RWPE2 (cell line): ENCODE measurements at regions not wholly inside any gene's neighbourhood (a gene's known extent, or its start where the extent isn't known, plus 50 kb on each side); places are given as distances from the start of the nearest gene placed in this dataset.

Experiments used
- ATAC-seq: fragments of 200-7000 bp; cut with Tn5 transposase; 3 replicates; pipeline ENCODE4 v1.9.1; 2021; ENCODE audit warnings: low read depth
- DNase-seq: peaks from one replicate; pipeline ENCODE4 v3.0.0-alpha.2; 2020; ENCODE audit warnings: low spot score
- H3K27ac ChIP-seq: fragments of 450-650 bp; 2 replicates; pipeline ENCODE4 v1.5.1; 2017; ENCODE audit warnings: mild to moderate bottlenecking; ENCODE audit not compliant: poor library complexity, severe bottlenecking
- H3K27me3 ChIP-seq: fragments of 250-450 bp; sonication (Bioruptor Pico); 2 replicates; pipeline ENCODE4 v1.5.1; 2021; ENCODE audit warnings: mild to moderate bottlenecking, moderate library complexity; ENCODE audit not compliant: insufficient read depth, poor library complexity, severe bottlenecking
- H3K36me3 ChIP-seq: fragments of 250-450 bp; sonication (Bioruptor Pico); 2 replicates; pipeline ENCODE4 v1.5.1; 2020; ENCODE audit warnings: low read depth, mild to moderate bottlenecking, moderate library complexity
- H3K4me1 ChIP-seq: fragments of 250-450 bp; sonication (Bioruptor Pico); 2 replicates; pipeline ENCODE4 v1.5.1; 2021; ENCODE audit warnings: mild to moderate bottlenecking, moderate library complexity; ENCODE audit not compliant: insufficient read depth, poor library complexity, severe bottlenecking
- H3K4me3 ChIP-seq: fragments of 250-450 bp; sonication (Bioruptor Pico); 2 replicates; pipeline ENCODE4 v1.5.1; 2021; ENCODE audit warnings: mild to moderate bottlenecking, moderate library complexity; ENCODE audit not compliant: severe bottlenecking
- H3K9me3 ChIP-seq: fragments of 250-450 bp; sonication (Bioruptor Pico); 2 replicates; pipeline ENCODE4 v1.5.1; 2021; ENCODE audit warnings: mild to moderate bottlenecking, moderate library complexity; ENCODE audit not compliant: severe bottlenecking
- TF ChIP-seq, protein P1 (sequence below): fragments of 450-650 bp; IDR thresholded peaks from one replicate; pipeline ENCODE4 v1.5.1; 2017; ENCODE audit warnings: mild to moderate bottlenecking, moderate library complexity; ENCODE audit not compliant: poor library complexity, severe bottlenecking

DNA sequence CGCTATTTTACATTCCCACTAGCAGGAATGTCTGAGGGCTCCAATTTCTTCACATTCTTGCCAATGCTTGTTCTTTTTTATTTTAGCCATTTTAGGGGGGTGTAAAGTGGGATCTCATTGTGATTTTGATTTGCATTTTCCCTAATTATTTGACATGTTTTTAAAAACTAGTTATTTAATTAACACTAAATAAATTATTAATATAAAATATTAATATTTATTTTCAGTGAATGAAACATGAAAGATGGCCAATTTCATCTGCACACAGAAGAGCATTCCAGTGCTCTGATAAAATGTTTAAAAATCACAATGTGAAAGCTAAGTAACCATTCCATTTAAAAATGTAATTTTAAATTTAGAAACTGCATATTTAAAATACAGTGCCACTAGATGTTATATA, 322.2 kb upstream of the ZNF521 start:
- no peak for DNase-seq
- TF ChIP-seq, protein P1, sequence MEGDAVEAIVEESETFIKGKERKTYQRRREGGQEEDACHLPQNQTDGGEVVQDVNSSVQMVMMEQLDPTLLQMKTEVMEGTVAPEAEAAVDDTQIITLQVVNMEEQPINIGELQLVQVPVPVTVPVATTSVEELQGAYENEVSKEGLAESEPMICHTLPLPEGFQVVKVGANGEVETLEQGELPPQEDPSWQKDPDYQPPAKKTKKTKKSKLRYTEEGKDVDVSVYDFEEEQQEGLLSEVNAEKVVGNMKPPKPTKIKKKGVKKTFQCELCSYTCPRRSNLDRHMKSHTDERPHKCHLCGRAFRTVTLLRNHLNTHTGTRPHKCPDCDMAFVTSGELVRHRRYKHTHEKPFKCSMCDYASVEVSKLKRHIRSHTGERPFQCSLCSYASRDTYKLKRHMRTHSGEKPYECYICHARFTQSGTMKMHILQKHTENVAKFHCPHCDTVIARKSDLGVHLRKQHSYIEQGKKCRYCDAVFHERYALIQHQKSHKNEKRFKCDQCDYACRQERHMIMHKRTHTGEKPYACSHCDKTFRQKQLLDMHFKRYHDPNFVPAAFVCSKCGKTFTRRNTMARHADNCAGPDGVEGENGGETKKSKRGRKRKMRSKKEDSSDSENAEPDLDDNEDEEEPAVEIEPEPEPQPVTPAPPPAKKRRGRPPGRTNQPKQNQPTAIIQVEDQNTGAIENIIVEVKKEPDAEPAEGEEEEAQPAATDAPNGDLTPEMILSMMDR = no peak

DNA sequence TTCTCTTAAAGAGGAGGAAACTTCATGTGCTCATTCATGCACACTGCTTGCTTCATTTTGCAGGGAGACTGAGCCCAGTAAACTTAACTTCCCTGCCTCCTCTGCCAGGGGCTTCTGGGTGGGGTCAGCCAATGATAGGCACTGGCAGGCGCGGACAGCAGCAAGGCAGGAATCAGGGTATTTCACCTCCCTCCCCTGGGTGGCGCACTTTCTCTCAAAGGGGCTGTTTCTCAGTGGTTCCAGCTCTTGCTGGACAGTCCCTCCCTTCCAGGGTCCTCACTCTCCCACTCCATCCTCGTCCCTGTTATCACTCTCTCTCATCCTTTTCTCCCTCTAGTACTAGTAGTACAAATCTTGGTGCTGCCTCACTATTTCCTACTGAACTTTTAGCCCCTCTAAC, 320.5 kb upstream of the ZNF521 start:
- ATAC-seq (no peak), DNase-seq (no peak)
- Histone ChIP-seq H3K9me3 (no peaks in the 10 kb centered on the region), H3K36me3 (no peaks in the 10 kb centered on the region), H3K4me1 (no peaks in the 10 kb centered on the region), H3K27ac (no peak overlapping the region), H3K4me3 (no peak overlapping the region), H3K27me3 (peaks cover 5% of the 10 kb centered on the region)
- TF ChIP-seq, protein P1 = no peak

More for the DNA sequence above, 322.2 kb upstream of the ZNF521 start:
- H3K4me3 ChIP-seq = no peak overlapping the region
- H3K36me3 ChIP-seq = no peaks in the 10 kb centered on the region
- no peaks in the 10 kb centered on the region for H3K9me3 ChIP-seq
- H3K27me3 ChIP-seq = peaks cover 10% of the 10 kb centered on the region
- ATAC-seq = no peak
- H3K27ac ChIP-seq = no peak overlapping the region
- H3K4me1 ChIP-seq = no peaks in the 10 kb centered on the region

- Histone ChIP-seq H3K4me1 (no peaks in the 10 kb centered on the region), H3K4me3 (no peak overlapping the region), H3K36me3 (no peaks in the 10 kb centered on the region), H3K27ac (no peak overlapping the region), H3K9me3 (no peaks in the 10 kb centered on the region), H3K27me3 (no peaks in the 10 kb centered on the region)
- ATAC-seq (no peak), DNase-seq (no peak)
- TF ChIP-seq, protein P1 = no peak
Observed at GRCh38 chr18:25669741-25670140, 317.8 kb upstream of the ZNF521 start.

DNA sequence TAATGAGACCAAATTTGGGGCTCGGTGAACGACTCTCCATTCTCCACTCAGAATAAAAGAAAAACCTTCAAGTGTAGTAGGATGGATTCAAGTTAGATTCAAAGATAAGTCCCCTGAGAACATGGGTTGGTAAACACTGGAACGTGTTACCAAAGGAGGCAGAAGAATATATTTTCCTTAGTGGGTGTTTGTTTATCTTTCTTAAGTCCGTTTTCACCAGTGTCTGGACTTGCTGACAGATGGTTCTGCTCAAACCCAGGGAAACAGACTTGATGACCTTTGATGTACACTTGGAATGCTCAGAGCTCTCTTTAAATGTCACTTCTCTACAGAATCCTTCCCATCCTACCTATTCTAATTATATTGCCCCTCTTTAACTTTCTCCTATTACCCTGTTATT, 310.3 kb upstream of the ZNF521 start:
- no peaks in the 10 kb centered on the region for H3K9me3 ChIP-seq
- no peaks in the 10 kb centered on the region for H3K4me1 ChIP-seq
- ATAC-seq (no peak), DNase-seq (no peak)
- H3K4me3 ChIP-seq = no peak overlapping the region
- no peaks in the 10 kb centered on the region for H3K36me3 ChIP-seq
- TF ChIP-seq, protein P1 = no peak
- no peaks in the 10 kb centered on the region for H3K27me3 ChIP-seq
- no peak overlapping the region for H3K27ac ChIP-seq

DNA sequence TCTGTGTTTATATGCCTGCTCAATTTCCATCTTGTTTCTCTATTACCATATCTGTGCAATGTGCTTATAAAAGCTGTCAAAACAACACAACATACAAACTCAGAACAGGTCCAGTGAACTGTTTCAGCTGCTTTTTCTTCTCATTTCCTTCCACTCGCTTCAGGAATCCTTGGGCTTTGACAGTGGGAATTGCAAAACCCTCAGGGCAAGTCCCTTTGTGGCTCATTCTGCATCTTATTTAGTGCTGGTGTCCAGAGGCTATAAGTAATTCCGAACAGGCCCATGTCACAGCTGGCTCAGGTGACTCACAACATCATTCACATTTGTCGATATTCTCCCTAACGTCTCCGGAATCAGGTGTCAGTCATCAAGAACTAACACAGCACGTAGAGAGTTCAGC, 309.9 kb upstream of the ZNF521 start:
- Histone ChIP-seq H3K9me3 (no peaks in the 10 kb centered on the region), H3K4me1 (no peaks in the 10 kb centered on the region), H3K36me3 (no peaks in the 10 kb centered on the region), H3K4me3 (no peak overlapping the region), H3K27me3 (no peaks in the 10 kb centered on the region), H3K27ac (no peak overlapping the region)
- DNase-seq (no peak), ATAC-seq (no peak)
- TF ChIP-seq, protein P1 = no peak
